Upper lobe of left lung (tissue), 4 donors: ENCODE measurements at regions not wholly inside any gene's neighbourhood (a gene's known extent, or its start where the extent isn't known, plus 50 kb on each side); places are given as distances from the start of the nearest gene placed in this dataset.

Source experiments
- CTCF ChIP-seq, 6 experiments: fragments of 450-650 bp in 4 of 6; fragments of 200-600 bp in 2 of 6; sonication (generic) in 2 of 6; IDR thresholded peaks; one replicate each; pipeline ENCODE4 v1.5.1; 2016 to 2019; ENCODE audit warnings: antibody characterized with exemption in 6 of 6
- POLR2A ChIP-seq, 4 donors: fragments of 450-650 bp; IDR thresholded peaks; one replicate each; pipeline ENCODE4 v1.5.1; 2016 to 2017; ENCODE audit warnings: antibody characterized with exemption in 4 of 4, mild to moderate bottlenecking in 2 of 4

DNA sequence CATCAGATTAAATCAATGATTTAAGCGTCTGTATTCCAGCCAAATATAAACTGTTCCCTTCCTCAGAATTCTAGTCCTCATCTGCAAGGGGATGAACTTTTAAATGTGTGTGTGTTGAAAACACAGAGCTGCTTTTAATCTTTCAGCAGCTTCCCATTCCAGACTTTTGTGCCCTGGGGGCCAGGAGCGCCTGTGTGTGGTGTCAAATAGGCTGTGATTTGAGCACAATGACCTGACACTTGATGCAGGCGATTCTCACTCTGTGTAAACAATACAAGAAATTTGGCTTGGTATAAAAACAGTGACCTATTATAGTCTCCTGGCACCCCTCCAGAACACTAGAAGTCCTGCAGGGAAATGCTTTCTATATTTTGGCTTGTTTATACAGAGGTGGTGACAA, 274.6 kb upstream of the ROPN1 start:
- no peak for TF ChIP-seq CTCF (IDR thresholded peaks at IDR 0.05)
- no peak for TF ChIP-seq POLR2A (IDR thresholded peaks at IDR 0.05)
